SW 1271 (cell line): ENCODE measurements at regions not wholly inside any gene's neighbourhood (a gene's known extent, or its start where the extent isn't known, plus 50 kb on each side); places are given as distances from the start of the nearest gene placed in this dataset.
"Not testable (repeated sequence)": the region's sequence is repeated elsewhere in the genome, so short reads cannot be mapped to it uniquely, and the experiment has no call there.

ENCODE experiments used
- DNase-seq, 2 experiments: peaks; one replicate each; lab custom pipeline; 2025; lab: John Stamatoyannopoulos, UW

DNA sequence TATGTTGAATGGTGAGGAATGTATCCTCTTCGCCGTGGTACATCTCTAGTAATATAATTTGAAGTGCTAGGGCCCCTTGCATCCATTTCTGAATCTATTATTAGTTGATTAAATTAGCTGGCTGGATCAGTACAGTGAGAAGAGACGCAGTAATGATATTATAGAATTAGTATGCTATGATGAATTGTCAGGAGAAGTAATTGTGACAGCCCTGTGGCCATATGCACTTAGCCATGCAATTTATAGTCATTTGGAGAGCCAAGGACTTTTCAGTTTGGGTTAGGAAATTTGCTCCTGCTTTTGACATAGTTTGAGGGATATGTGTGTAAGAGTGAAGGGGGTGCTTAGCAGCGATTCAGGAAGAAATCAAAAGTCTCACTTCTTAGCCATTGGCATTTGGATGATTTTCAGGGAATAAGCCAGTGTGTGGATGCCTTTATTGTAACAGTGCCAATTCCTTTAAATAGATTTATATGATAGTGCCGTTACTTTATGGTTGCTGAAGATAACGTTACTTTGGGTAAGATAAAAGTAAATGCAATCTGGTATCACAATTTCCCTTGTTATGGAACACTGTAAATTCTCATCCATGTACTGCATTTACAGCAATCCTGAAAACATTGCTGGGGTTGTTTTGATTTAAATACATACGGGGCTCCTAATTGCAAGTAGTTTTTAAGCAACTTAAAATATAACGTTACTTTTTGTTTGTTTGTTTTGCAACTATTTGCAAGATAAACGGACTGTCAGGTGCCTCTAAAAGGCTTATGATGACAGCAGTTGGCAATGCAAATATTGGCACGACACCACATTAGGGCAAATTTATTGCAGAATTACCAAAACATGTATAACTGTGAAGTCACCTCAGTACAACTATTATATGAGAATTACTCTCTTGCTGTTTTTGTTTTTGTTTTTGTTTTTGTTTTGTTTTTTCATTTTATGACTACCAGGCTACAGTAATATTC lies 875.4 kb upstream of the WWC1 start:
- DNase-seq = no peak

DNA sequence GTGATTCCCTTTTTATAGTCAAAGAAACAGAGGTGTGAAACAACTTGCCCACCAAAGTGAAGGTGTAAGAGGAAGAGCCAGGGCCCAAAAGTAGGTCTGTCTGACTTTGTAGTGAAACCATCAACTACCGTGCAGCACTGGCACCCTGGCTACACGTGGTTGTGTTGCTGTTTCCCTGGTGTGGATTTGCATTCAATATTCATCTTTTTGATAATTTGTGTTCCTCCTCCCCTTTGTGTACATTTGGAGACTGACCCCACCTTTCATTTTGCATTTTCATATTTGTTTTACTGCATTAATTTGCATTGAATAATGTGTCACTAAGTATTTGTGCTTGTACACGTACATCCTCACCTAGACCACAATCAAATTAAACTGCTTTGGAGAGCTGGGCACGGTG lies 873.8 kb upstream of the WWC1 start:
- DNase-seq = no peak

GRCh38 chr5:167425161-167425560 lies 866.3 kb upstream of the WWC1 start:
- DNase-seq = no peak

DNA sequence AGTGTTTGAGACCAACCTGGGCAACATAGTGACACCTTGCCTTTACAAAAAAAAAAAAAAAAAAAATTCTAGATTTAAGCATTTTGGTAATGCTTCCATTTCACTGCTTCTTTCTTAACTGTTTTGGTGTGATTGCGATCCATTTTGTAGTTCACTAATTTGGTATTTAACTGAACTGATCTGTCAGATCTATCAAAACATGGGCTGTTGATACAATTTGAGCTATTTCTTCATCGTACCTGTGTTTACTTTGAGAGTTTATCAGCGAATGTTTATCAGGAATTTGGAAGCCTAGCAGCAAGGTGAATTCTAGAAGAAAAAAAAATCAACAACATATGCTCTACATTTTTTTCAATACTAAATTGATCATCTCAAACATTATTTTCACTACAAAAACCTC lies 864.9 kb upstream of the WWC1 start:
- DNase-seq = no peak

- DNase-seq = not testable (repeated sequence)
These were observed 863.8 kb upstream of the WWC1 start for GRCh38 chr5:167427641-167428040.

DNA sequence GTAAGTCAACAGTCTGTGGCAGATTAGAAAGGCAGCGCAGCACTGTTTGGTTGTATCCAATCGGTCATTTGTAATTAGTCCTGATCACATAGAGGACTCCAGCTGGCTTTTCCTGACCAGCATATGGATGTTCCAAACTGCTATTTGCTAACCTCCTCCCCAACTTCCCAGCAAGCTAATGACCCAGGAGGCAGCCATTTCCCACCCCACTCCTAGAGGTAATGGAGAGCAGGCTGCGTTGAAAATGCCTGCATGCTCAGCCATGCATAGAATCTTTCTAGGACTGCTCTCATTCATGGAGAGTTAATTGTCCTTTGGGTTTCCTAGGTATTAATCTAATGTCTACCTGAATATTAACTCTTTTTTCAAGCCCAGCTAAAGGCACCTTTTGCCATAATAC lies 850.6 kb upstream of the WWC1 start:
- no peak for DNase-seq

DNA sequence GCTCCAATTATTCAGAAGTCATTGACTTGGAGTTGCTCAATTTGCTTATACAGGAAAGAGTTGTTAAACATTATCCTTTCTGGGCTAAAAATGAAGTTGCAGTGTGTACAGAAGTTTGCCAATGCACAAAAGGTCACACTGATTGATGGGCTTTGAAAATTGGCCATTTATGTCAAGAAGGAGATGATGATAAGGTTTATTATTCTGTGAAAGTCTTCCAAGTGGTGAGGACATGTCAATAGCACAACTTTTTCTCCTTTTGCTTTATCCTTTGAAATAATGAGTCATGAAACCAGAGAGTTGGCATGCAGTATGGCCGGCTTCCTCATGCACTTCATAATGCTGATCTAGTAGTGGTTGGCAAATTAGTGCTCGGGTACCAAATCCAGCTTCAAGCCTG lies 848.5 kb upstream of the WWC1 start:
- DNase-seq = no peak

DNA sequence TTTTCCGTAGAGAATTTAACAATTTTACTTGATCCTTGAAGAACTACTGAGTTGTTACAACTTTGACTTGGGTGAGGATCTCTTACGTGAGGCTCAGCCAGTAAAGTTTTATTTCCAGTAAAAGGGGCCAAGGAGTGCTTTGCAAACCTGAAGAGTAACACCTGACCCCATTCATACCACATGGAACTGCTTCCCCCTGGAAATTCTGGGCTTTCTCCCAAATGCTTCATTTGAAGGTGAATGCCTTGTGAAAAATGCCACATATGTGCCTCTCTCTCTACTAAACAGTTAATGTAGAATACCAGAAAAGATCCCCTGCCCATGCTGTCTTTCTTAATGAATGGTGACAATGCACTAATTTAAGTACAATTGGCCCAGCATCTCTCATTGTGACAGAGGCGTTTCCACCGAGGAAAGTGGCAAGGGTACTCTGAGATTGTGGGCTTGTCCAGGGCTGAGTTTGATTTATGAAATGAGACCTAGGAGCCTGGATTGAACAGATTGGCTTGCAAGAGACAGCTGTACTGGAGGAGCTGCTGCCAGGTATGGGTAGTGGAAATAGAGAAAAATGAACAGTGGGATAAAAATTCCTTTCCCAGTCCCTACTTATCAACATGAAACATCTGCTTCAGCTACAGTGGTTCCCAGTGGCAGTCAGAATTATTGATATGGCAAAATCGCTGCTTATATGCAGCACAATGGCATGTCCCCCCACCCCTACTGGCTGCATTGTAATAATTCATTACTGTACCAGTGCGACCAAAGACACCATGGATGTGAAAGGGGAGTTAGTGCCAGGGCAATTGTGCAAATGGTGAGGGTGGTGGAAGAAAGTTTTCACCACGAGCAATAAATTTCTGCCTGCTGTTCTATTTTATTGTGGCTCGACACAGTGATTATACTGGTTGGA lies 843.7 kb upstream of the WWC1 start:
- no peak for DNase-seq

GRCh38 chr5:167448376-167448775 lies 843.1 kb upstream of the WWC1 start:
- no peak for DNase-seq

DNA sequence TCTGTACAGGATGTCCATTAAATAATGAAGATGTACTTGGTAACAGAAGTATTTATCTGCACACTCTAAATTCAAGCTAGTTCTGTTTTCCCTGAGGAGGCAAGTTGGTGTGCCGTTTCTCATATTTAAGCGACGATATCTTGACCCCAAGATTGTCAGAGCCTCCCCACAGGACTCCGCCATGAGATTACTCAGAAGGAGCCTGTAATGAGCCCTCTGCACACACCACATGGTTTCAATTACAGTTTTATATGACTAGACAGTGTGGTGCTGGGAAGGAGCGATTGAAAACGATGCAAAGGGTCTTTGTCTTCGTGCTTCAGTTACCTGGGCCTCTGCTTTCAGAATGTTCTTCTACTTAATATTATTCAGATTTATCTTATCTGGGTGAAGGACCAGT lies 840.4 kb upstream of the WWC1 start:
- no peak for DNase-seq

DNA sequence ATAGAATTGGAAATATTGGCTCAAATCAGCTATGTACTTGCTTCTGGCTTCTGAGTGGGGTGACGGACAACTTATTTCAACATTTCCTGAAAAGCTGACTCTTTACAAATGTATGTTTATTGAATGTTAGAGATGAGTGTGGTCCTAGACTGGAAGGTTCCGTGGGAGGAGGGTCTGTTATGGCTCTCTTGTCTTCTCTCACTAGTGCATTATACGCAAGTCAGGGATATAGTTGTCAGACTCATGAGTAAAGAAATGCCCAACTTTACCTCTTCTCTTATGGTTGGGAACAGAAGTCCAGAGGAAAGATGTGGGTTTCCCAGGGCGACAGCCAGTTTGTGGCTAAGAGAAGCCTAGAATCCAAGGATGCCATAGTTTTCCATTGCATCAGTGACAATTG lies 839.3 kb upstream of the WWC1 start:
- no peak for DNase-seq

- no peak for DNase-seq
These were observed 838.0 kb upstream of the WWC1 start for GRCh38 chr5:167453246-167454030.

GRCh38 chr5:167458412-167458811 lies 833.0 kb upstream of the WWC1 start:
- DNase-seq = no peak

DNA sequence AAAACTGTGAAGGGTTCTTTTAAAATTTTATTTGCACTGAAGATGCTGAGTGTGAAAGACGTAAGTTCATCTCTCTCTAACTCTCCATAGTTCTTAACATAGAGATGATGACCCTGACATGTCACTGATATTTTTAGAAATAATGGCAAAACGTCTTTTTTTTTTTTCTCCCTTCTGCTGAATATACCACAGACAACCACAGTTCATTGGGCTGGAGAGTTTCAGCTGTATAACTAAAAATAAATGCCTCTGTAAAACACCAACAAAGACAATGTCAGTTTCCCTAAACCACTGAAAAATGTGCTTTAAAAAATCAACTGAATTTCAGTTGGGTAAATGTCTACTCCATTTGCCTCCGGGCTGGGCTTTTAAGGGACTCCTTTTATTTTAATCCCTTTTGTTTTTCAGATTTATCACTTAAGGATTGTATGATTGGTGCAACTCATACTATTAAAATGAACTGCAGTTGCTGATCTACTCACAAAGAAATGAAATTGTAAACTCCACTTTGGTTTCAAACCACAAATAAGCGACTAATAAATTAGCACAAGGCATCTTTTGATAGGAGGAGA lies 830.9 kb upstream of the WWC1 start:
- no peak for DNase-seq

DNA sequence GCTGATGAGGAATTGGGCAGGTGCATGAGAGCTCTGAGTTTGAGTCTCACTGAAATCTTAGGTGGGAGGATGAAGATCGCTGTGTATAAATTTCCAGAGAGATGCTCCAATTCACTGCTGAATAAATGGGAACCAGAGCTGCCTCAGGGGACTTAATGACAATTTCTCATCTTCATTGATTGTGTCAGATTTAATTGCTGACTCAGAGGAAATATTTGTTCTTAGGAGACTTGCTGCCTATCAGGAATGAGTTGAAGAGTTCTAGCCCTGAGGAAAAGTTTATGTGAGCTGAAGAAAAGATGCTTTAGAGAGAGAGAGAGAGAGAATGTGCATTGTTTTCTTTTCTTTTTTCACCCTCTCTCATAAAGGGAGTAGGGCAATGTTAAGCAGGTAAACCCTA lies 827.5 kb upstream of the WWC1 start:
- no peak for DNase-seq

DNA sequence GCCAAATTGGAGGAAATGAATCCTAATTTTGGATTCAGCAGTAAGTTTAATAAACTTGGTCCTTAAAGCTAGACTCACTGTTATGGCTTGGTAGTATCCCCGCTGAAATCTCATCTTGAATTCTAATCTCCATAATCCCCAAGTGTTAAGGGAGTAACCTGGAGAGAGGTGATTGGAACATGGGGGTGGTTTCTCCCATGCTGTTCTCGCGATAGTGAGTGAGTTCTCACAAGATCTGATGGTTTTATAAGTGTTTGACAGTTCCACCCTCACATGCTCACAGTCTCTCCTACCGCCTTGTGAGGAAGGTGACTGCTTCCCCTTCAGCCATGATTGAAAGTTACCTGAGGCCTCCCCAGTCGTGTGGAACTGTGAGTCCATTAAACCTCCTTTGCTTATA lies 824.5 kb upstream of the WWC1 start:
- no peak for DNase-seq

- DNase-seq = no peak
These were observed 818.8 kb upstream of the WWC1 start for GRCh38 chr5:167472566-167473108.

DNA sequence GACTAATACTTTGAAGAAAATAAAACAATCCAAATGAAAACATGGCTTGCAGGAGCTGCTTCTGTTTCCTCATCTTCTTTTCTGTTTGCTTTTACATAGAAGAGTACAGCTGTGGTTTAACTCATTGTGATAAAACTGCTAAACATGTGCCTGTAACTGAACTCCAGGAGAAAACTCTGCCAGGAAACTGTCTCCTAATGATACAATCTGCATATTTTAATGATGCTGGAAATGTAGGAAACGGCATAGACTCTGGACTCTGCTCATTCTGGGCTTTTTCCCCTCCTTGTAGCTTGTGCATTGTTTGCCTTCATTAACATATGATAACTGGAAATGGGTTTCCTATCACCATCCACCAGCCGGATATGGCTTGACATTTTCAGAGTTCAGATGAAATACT lies 813.3 kb upstream of the WWC1 start:
- no peak for DNase-seq

GRCh38 chr5:167479779-167480178 lies 811.7 kb upstream of the WWC1 start:
- no peak for DNase-seq

GRCh38 chr5:167481345-167481744 lies 810.1 kb upstream of the WWC1 start:
- DNase-seq = no peak

DNA sequence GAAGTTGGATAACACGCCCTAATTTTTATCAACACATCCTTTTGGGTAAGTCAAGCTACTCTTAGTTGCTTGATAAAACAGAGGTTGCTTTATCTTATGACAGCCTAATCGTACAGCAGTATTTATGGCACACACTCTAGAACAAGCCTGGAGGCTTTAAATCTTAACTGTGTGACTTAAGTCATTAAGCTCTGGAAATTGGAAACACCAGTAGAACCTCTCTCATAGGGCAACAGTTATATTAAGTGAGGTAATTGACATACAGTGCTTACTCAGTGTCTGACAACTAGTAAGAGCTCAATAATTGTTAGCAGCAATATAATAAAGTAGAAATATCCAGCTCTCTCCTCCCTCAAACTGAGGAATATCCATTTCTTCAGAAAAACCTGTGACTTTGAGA lies 808.9 kb upstream of the WWC1 start:
- DNase-seq = no peak
